Posterior cingulate gyrus (tissue), 11 donors: ENCODE measurements at regions not wholly inside any gene's neighbourhood (a gene's known extent, or its start where the extent isn't known, plus 50 kb on each side); places are given as distances from the start of the nearest gene placed in this dataset.

Source experiments
- DNase-seq, 10 donors: peaks; one replicate each; pipeline versions ENCODE4 v3.0.0 to v3.0.0-alpha.2; 2020 to 2021; ENCODE audit warnings: mixed read lengths in 3 of 10
- intact Hi-C: fragments of 100-400 bp; cut with DNase I; formaldehyde crosslinking; loops from one replicate; pipeline ENCODE4 v1.15.1; 2023

GRCh38 chr7:136551618-136552017 is 316.8 kb upstream of the CHRM2 start:
- intact Hi-C loops, result no loop called here
- DNase-seq, result no peak

DNA sequence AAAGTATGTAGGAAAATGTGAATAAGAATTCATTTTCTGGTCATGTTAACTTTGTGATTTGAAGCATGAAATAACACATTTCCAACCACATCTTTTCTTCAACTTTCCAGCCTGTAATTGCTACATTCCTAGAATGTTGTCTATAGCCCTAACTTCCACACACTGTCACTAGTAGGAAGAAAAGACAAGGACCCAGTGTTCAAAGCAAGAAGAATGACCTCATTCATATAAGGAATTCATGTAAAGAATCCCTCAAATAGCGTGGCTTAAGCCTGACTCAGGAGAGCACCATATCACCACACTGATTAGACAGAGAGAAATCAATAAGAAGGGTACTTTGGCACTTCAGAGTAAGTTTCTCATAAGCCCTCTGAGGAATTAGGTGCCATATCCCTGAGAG is 318.7 kb upstream of the CHRM2 start:
- DNase-seq, result no peak
- intact Hi-C loops, result no loop called here

DNA sequence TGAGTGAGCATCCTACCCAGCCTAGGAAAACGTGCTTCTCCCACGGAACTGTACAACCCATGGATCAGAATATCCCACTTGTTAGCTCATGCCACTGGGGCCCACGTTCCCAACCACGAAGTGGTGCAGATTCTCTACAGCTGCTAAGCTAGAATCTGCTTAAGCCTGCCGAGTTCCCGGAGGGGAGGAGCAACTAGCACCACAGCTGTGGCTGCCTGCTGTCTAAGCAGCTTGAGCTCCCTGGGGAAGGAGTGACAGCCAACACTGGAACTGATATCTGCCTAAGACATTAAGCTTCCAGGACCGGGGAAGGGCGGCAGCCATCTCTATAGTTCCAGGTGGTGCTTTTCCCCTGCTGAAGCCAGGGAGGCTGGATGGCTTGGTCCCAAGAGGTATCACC is 334.7 kb upstream of the CHRM2 start:
- intact Hi-C loops, result no loop called here
- DNase-seq, result peak in 1 of 10 donors; percentile 81

DNA sequence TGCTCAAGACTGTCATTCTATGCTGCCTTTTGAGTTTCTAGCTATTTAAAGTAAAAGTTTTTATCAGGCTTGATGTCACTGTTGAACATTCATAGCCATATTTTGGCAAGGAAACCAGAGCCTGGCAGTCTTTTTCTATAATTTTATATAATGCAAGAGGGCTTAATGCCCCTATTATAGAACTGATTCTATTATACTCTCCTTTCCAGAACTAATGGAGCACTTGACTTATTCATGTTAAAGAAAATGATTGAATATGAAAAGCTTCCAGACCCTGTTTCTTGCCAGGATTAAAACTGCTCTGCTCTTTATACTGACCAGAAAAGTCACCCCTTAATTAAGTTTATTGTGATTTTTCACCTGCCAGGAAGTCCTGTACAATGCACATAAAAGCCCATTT is 337.6 kb upstream of the CHRM2 start:
- intact Hi-C loops, result no loop called here

DNA sequence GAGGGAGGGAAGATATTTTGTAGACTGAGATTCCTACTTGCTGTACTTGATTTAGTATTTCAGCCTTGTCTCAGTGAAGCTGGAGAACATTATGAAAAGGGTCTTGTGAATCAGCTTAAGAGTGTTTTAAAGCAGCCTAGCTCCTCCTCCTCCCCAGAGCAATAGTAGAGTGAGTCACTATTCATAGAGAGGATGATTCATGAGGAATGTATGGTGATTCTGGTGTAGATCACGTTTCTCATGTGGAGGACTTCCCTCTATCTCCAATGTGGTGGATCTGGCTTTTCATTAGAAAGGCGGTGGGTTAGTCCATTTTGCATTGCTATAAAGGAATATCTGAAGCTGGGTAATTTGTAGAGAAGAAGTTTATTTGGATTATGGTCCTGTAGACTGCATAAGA is 340.1 kb upstream of the CHRM2 start:
- intact Hi-C loops, result no loop called here
- DNase-seq, result no peak

More for the DNA sequence above, 337.6 kb upstream of the CHRM2 start:
- no peak for DNase-seq

DNA sequence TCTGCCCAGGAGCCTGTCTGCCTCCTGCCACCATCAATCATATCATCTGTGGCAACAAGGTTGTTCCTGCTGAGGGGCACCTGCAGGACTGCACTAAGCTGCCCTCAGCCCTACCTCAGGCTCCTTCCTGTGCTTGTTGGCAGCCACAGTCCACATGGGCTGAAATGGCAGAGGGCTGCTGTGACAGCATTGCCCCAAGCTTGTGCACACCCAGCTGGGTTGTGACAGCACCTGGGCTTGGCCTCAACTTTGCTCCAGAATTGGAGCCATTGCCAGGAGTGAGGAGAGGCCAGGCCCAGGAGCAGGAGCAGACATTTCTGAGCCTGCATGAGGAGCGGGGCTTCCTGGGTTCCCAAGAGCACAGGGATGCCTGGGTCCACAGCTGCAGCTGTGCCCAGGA is 340.9 kb upstream of the CHRM2 start:
- intact Hi-C loops, result no loop called here
- DNase-seq, result peak in 1 of 10 donors; percentile 55

- intact Hi-C loops, result no loop called here
- DNase-seq, result peak in 1 of 10 donors; percentile 66
Observed at GRCh38 chr7:136526408-136527105, 341.9 kb upstream of the CHRM2 start.

- no peak for DNase-seq
- intact Hi-C loops, result no loop called here
Observed at GRCh38 chr7:136523571-136523970, 344.9 kb upstream of the CHRM2 start.

- no peak for DNase-seq
- intact Hi-C loops, result no loop called here
Observed at GRCh38 chr7:136517971-136518370, 350.5 kb upstream of the CHRM2 start.

- DNase-seq, result no peak
- intact Hi-C loops, result no loop called here
Observed at GRCh38 chr7:136514776-136515175, 353.7 kb upstream of the CHRM2 start.

GRCh38 chr7:136513744-136514143 is 354.7 kb upstream of the CHRM2 start:
- intact Hi-C loops, result no loop called here
- no peak for DNase-seq

GRCh38 chr7:136509466-136509865 is 359.0 kb upstream of the CHRM2 start:
- intact Hi-C loops, result no loop called here
- no peak for DNase-seq

DNA sequence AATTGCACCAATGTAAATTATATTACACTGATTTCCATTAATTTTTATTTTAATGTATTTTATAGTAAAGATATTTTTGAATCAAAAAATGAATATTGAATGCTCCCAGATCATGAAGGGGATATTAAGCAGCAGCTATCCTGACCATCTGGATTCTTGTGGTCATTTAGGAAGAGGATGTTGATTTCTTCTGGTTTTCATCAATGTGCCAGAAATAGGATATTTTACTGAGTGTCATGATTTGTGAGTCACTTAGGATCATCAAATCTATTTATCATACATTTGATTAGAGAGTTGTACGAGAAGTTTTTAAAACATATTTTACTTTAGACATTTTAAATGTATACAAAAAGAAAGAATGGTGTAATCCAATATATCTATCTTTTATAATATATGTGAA is 366.3 kb upstream of the CHRM2 start:
- intact Hi-C loops, result no loop called here
- DNase-seq, result no peak

GRCh38 chr7:136501151-136501550 is 367.3 kb upstream of the CHRM2 start:
- intact Hi-C loops, result no loop called here
- DNase-seq, result no peak

GRCh38 chr7:136496551-136496950 is 371.9 kb upstream of the CHRM2 start:
- intact Hi-C loops, result no loop called here
- peak in 2 of 10 donors; percentile 8 to 21 for DNase-seq

- intact Hi-C loops, result no loop called here
- DNase-seq, result no peak
Observed at GRCh38 chr7:136495081-136495480, 373.4 kb upstream of the CHRM2 start.

DNA sequence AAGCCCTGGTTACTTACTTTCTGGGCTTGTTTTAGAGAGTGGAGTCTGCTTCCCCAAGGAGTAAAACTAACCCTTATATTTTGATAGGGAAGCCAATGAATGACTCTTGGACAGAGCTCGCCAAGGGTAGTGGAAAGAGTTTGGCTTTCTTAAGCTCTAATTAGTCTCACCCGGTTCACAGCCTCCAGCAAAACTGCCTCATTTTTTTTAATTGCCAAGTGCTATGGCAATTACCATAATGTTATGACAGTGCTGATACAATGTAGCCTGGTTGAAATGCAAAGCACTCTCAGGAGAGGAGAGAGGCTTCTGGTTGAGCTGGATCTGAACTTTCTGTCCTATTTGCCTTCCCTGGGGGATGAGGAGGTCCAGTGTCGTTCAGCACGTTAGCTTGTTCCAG is 376.1 kb upstream of the CHRM2 start:
- intact Hi-C loops, result no loop called here
- no peak for DNase-seq

GRCh38 chr7:136489808-136490207 is 378.6 kb upstream of the CHRM2 start:
- intact Hi-C loops, result no loop called here
- DNase-seq, result no peak

- intact Hi-C loops, result no loop called here
- DNase-seq, result no peak
Observed at GRCh38 chr7:136480901-136481300, 387.6 kb upstream of the CHRM2 start.

- intact Hi-C loops, result no loop called here
- DNase-seq, result no peak
Observed at GRCh38 chr7:136479922-136480321, 388.5 kb upstream of the CHRM2 start.

DNA sequence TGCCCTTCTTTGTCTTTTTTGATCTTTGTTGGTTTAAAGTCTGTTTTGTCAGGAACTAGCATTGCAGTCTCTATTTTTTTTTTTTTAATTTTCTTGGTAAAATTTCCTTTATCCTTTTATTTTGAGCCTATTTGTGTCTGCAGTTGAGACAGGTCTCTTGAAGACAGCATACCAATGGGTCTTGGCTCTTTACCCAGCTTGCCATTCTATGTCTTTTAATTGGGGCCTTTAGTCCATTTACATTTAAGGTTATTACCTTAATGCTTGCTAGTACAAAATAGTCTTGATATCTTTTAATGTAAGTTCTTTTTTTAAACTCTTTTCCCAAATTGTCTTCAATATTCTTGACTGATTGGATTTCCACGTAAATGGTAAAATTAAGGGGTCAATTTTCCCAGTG is 398.3 kb upstream of the CHRM2 start:
- intact Hi-C loops, result no loop called here
- no peak for DNase-seq

GRCh38 chr7:136452949-136453348 is 415.5 kb upstream of the CHRM2 start:
- no peak for DNase-seq
- intact Hi-C loops, result no loop called here

- DNase-seq, result no peak
- intact Hi-C loops, result no loop called here
Observed at GRCh38 chr7:136446751-136447150, 421.7 kb upstream of the CHRM2 start.
